SK-N-SH (cell line): ENCODE measurements at regions not wholly inside any gene's neighbourhood (a gene's known extent, or its start where the extent isn't known, plus 50 kb on each side); places are given as distances from the start of the nearest gene placed in this dataset.

ENCODE experiments used
- CTCF ChIA-PET: fragments of 300-600, 350-600 bp; formaldehyde crosslinking; extraction: SDS; loops from one replicate; lab custom pipeline; 2021; lab: Yijun Ruan, JAX
- POLR2A ChIA-PET: fragments of 350-600 bp; sonication (Branson Sonifier 250); formaldehyde crosslinking; extraction: SDS; loops from one replicate; lab custom pipeline; 2020; ENCODE audit warnings: antibody characterized with exemption, inconsistent platforms; lab: Yijun Ruan, JAX
- DNase-seq: peaks from one replicate; pipeline ENCODE4 v3.0.0; 2012
- H2AFZ ChIP-seq: fragments of 200-600 bp; sonication (generic); 2 replicates; pipeline ENCODE4 v1.8.1; 2016; ENCODE audit warnings: antibody characterized with exemption, mild to moderate bottlenecking, low read depth
- H3F3A ChIP-seq: fragments of 200-600 bp; sonication (generic); replicated peaks from 2 replicates; pipeline ENCODE3; 2016; ENCODE audit warnings: antibody characterized with exemption, mild to moderate bottlenecking; ENCODE audit not compliant: insufficient read depth
- H3K27ac ChIP-seq, 2 experiments: fragments of 200-500 bp in 1 of 2; fragments of 200-600 bp in 1 of 2; sonication (Bioruptor generic) in 1 of 2; sonication (generic), shearing (Covaris generic) in 1 of 2; 2 replicates each; pipeline versions ENCODE4 v1.5.1 to v1.6.1; 2014 to 2016; ENCODE audit warnings: low read depth in 2 of 2, inconsistent platforms in 1 of 2, low read length in 1 of 2, mild to moderate bottlenecking in 1 of 2, mixed read lengths in 1 of 2
- H3K27me3 ChIP-seq: fragments of 200-600 bp; sonication (generic), shearing (Covaris generic); 2 replicates; pipeline ENCODE4 v1.6.1; 2016; ENCODE audit warnings: mixed run types; ENCODE audit not compliant: insufficient read depth
- H3K36me3 ChIP-seq, 2 experiments: fragments of 200-500 bp in 1 of 2; fragments of 200-600 bp in 1 of 2; sonication (Bioruptor generic) in 1 of 2; sonication (generic) in 1 of 2; replicated peaks in 1 of 2; 2 replicates each; pipeline versions ENCODE3 to v1.5.1; 2014 to 2016; ENCODE audit warnings: low read length in 1 of 2, mild to moderate bottlenecking in 1 of 2; ENCODE audit not compliant: insufficient read depth in 2 of 2, control insufficient read depth in 1 of 2
- H3K4me1 ChIP-seq, 2 experiments: fragments of 200-500 bp in 1 of 2; fragments of 200-600 bp in 1 of 2; sonication (Bioruptor generic) in 1 of 2; sonication (generic), shearing (Covaris generic) in 1 of 2; 2 replicates each; pipeline versions ENCODE4 v1.5.1 to v1.6.1; 2014 to 2016; ENCODE audit warnings: low read depth in 1 of 2, low read length in 1 of 2, mixed run types in 1 of 2; ENCODE audit not compliant: insufficient read depth in 2 of 2, control insufficient read depth in 1 of 2
- H3K4me2 ChIP-seq: fragments of 200-600 bp; sonication (generic), shearing (Covaris generic); 2 replicates; pipeline ENCODE4 v1.6.1; 2017; ENCODE audit warnings: mixed run types
- H3K4me3 ChIP-seq, 2 experiments: fragments of 200-500 bp in 1 of 2; fragments of 200-600 bp in 1 of 2; sonication (Bioruptor generic) in 1 of 2; sonication (generic), shearing (Covaris generic) in 1 of 2; 2 replicates each; pipeline versions ENCODE4 v1.5.1 to v1.8.1; 2014 to 2016; ENCODE audit warnings: low read depth in 2 of 2, inconsistent platforms in 1 of 2, low read length in 1 of 2, mild to moderate bottlenecking in 1 of 2, mixed read lengths in 1 of 2, moderate library complexity in 1 of 2
- H3K79me2 ChIP-seq: fragments of 200-600 bp; sonication (generic); 2 replicates; pipeline ENCODE4 v1.8.1; 2017; ENCODE audit warnings: mild to moderate bottlenecking; ENCODE audit not compliant: insufficient read depth
- H3K9ac ChIP-seq: fragments of 200-600 bp; sonication (generic); 2 replicates; pipeline ENCODE4 v1.6.1; 2017; ENCODE audit warnings: mixed run types
- H3K9me2 ChIP-seq: fragments of 200-600 bp; sonication (generic); 2 replicates; pipeline ENCODE4 v1.6.1; 2017; ENCODE audit warnings: mixed run types
- H3K9me3 ChIP-seq: fragments of 200-600 bp; sonication (generic); 2 replicates; pipeline ENCODE4 v1.6.1; 2017; ENCODE audit warnings: mixed run types, mild to moderate bottlenecking, moderate library complexity
- H4K20me1 ChIP-seq: fragments of 200-600 bp; sonication (generic); 2 replicates; pipeline ENCODE4 v1.6.1; 2017; ENCODE audit warnings: mild to moderate bottlenecking, mixed run types; ENCODE audit not compliant: insufficient read depth
- CTCF ChIP-seq: fragments of 200-600 bp; sonication (generic); IDR thresholded peaks from 2 replicates; pipeline ENCODE4 v1.6.1; 2017; ENCODE audit warnings: antibody characterized with exemption, mild to moderate bottlenecking, moderate library complexity
- ELF1 ChIP-seq: IDR thresholded peaks from 2 replicates; pipeline ENCODE4 v1.4.0; 2012
- EZH2phosphoT487 ChIP-seq: fragments of 200-600 bp; sonication (generic); IDR thresholded peaks from 2 replicates; pipeline ENCODE4 v1.6.1; 2017; ENCODE audit warnings: low read depth, mixed run types, mild to moderate bottlenecking, antibody characterized with exemption, moderate library complexity, borderline replicate concordance
- FOXM1 ChIP-seq: IDR thresholded peaks from 2 replicates; pipeline ENCODE4 v1.4.0; 2012; ENCODE audit warnings: low read depth, mild to moderate bottlenecking
- MEF2A ChIP-seq: IDR thresholded peaks from 2 replicates; pipeline ENCODE4 v1.4.0; 2012; ENCODE audit warnings: low read depth, borderline replicate concordance
- MXI1 ChIP-seq: IDR thresholded peaks from 2 replicates; pipeline ENCODE4 v1.6.1; 2012; ENCODE audit warnings: mild to moderate bottlenecking, low read depth, low read length, improper control_type of control experiment
- NFIC ChIP-seq: IDR thresholded peaks from 2 replicates; pipeline ENCODE4 v1.4.0; 2012; ENCODE audit warnings: borderline replicate concordance
- RAD21 ChIP-seq: IDR thresholded peaks from 2 replicates; pipeline ENCODE4 v1.6.1; 2012; ENCODE audit warnings: mild to moderate bottlenecking, low read length
- SIN3A ChIP-seq: IDR thresholded peaks from 2 replicates; pipeline ENCODE4 v1.6.1; 2012; ENCODE audit warnings: low read depth, mild to moderate bottlenecking, low read length, moderate library complexity, borderline replicate concordance
- TAF1 ChIP-seq: IDR thresholded peaks from 2 replicates; pipeline ENCODE4 v1.6.1; 2012; ENCODE audit warnings: low read depth, mild to moderate bottlenecking, low read length, moderate library complexity, borderline replicate concordance
- USF2 ChIP-seq: fragments of 150-350 bp; IDR thresholded peaks from 2 replicates; pipeline ENCODE4 v1.6.1; 2017; ENCODE audit warnings: antibody characterized with exemption, low read length, low read depth, borderline replicate concordance
- WGBS: methylation state at CpG from one replicate; pipeline ENCODE4 v1.1.6; 2017; ENCODE audit warnings: low lambda C conversion rate; 5-methylcytosine and 5-hydroxymethylcytosine counted together

GRCh38 chr4:44563496-44563895 is 87.9 kb downstream of the YIPF7 start:
- H3K4me3 ChIP-seq, result no peak overlapping the region
- H3K9me3 ChIP-seq, result no peaks in the 10 kb centered on the region
- H3K9ac ChIP-seq, result no peak overlapping the region
- POLR2A ChIA-PET, result no interaction called here
- no peaks in the 10 kb centered on the region for H3K79me2 ChIP-seq
- no peak for DNase-seq
- no peaks in the 10 kb centered on the region for H4K20me1 ChIP-seq
- TF ChIP-seq MXI1, result no peak
- TF ChIP-seq EZH2phosphoT487, result no peak
- no peaks in the 10 kb centered on the region for H3F3A ChIP-seq
- H2AFZ ChIP-seq, result no peak overlapping the region
- CTCF ChIA-PET, result no interaction called here
- no peaks in the 10 kb centered on the region for H3K4me1 ChIP-seq
- no peaks in the 10 kb centered on the region for H3K36me3 ChIP-seq
- H3K9me2 ChIP-seq, result no peaks in the 10 kb centered on the region
- H3K27me3 ChIP-seq, result no peaks in the 10 kb centered on the region
- no peak overlapping the region for H3K4me2 ChIP-seq
- H3K27ac ChIP-seq, result no peak overlapping the region

- WGBS, result 0% methylated on average over 1 of the region's 1 CpG
- ChIA-PET CTCF (no interaction called here), POLR2A (no interaction called here)
- no peaks in the 10 kb centered on the region for H3K9me2 ChIP-seq
- H3F3A ChIP-seq, result no peaks in the 10 kb centered on the region
- H3K4me3 ChIP-seq, result no peak overlapping the region
- H3K9ac ChIP-seq, result no peak overlapping the region
- H2AFZ ChIP-seq, result no peak overlapping the region
- no peaks in the 10 kb centered on the region for H3K4me1 ChIP-seq
- no peak overlapping the region for H3K4me2 ChIP-seq
- TF ChIP-seq SIN3A, result no peak
- no peak for TF ChIP-seq RAD21
- no peak for TF ChIP-seq TAF1
- TF ChIP-seq CTCF, result no peak
- TF ChIP-seq ELF1, result no peak
- no peaks in the 10 kb centered on the region for H3K79me2 ChIP-seq
- no peaks in the 10 kb centered on the region for H4K20me1 ChIP-seq
- no peak for DNase-seq
- no peak overlapping the region for H3K27ac ChIP-seq
- no peaks in the 10 kb centered on the region for H3K27me3 ChIP-seq
- no peaks in the 10 kb centered on the region for H3K36me3 ChIP-seq
- H3K9me3 ChIP-seq, result no peaks in the 10 kb centered on the region
Measured at GRCh38 chr4:44558031-44558605, 93.3 kb downstream of the YIPF7 start.

GRCh38 chr4:44554768-44555167 is 96.7 kb downstream of the YIPF7 start:
- Histone ChIP-seq H4K20me1 (no peaks in the 10 kb centered on the region), H3K27ac (no peak overlapping the region), H3K9ac (no peak overlapping the region), H3K9me3 (no peaks in the 10 kb centered on the region), H3K36me3 (no peaks in the 10 kb centered on the region), H3K9me2 (no peaks in the 10 kb centered on the region), H3K4me1 (no peaks in the 10 kb centered on the region), H3K79me2 (no peaks in the 10 kb centered on the region), H3K4me3 (no peak overlapping the region), H3K4me2 (no peak overlapping the region), H3K27me3 (no peaks in the 10 kb centered on the region), H2AFZ (no peak overlapping the region), H3F3A (no peaks in the 10 kb centered on the region)
- ChIA-PET POLR2A (no interaction called here), CTCF (interaction anchor here (1.9 kb wide), 1 partner anchor 28 kb away, joined by 4 read pairs; no protein-coding TSS in a partner anchor)
- DNase-seq, result no peak
- TF ChIP-seq RAD21 (no peak), NFIC (no peak), USF2 (no peak), MEF2A (no peak), FOXM1 (no peak)
- WGBS, result 20% methylated on average over 5 of the region's 5 CpGs
